Ovary (tissue), 7 donors: ENCODE measurements at regions not wholly inside any gene's neighbourhood (a gene's known extent, or its start where the extent isn't known, plus 50 kb on each side); places are given as distances from the start of the nearest gene placed in this dataset.
"Not testable (repeated sequence)": the region's sequence is repeated elsewhere in the genome, so short reads cannot be mapped to it uniquely, and the experiment has no call there.

Experiments used
- DNase-seq, 5 donors: peaks; one replicate each; pipeline ENCODE4 v3.0.0-alpha.2; 2019 to 2020
- H3K27ac ChIP-seq, 2 donors: fragments of 200-600 bp; one replicate each; pipeline versions ENCODE4 v1.5.1 to v1.8.0; 2019 to 2022
- H3K27me3 ChIP-seq: fragments of 200-600 bp; one replicate; pipeline ENCODE4 v1.8.0; 2022
- H3K36me3 ChIP-seq: fragments of 200-600 bp; sonication (generic); one replicate; pipeline ENCODE4 v1.5.1; 2019
- H3K4me1 ChIP-seq: one replicate; pipeline ENCODE4 v1.8.1; 2013; ENCODE audit warnings: mild to moderate bottlenecking, moderate library complexity; ENCODE audit not compliant: insufficient read depth
- H3K4me3 ChIP-seq: fragments of 200-600 bp; sonication (generic); one replicate; pipeline ENCODE4 v1.5.1; 2017
- H3K9me3 ChIP-seq, 2 donors: fragments of 200-600 bp in 1 of 2; sonication (generic) in 1 of 2; one replicate each; pipeline versions ENCODE4 v1.5.1 to v1.8.1; 2013 to 2019; ENCODE audit warnings: mild to moderate bottlenecking in 1 of 2, moderate library complexity in 1 of 2
- CTCF ChIP-seq, 3 donors: fragments of 450-650 bp in 2 of 3; fragments of 200-600 bp in 1 of 3; IDR thresholded peaks; one replicate each; pipeline versions ENCODE4 v1.5.1 to v1.8.0; 2016 to 2022; ENCODE audit warnings: antibody characterized with exemption in 3 of 3, mild to moderate bottlenecking in 1 of 3
- EP300 ChIP-seq: sonication (generic); formaldehyde crosslinking; IDR thresholded peaks from one replicate; pipeline ENCODE4 v1.6.1; 2017; ENCODE audit warnings: antibody characterized with exemption
- POLR2A ChIP-seq: fragments of 450-650 bp; IDR thresholded peaks from one replicate; pipeline ENCODE4 v1.6.1; 2017; ENCODE audit warnings: antibody characterized with exemption, mild to moderate bottlenecking, moderate library complexity
- WGBS, 3 donors: extraction: QIAGEN DNeasy Blood & Tissue Kit in 1 of 3; methylation state at CpG; one replicate each; pipeline versions ENCODE4 v1.1.5 to v1.1.7; 2013 to 2017; 5-methylcytosine and 5-hydroxymethylcytosine counted together
- intact Hi-C, 4 donors: fragments of 100-400 bp; cut with DNase I; formaldehyde crosslinking; loops; one replicate each; pipeline versions ENCODE4 v1.11.0 to v1.15.1; 2022 to 2023
- donor health status: DM: no; HTN: no; CAD: no; lungs with moderate emphysema.
- donor health status: DM: no; HTN: no; CAD: no.
- donor health status: Bipolar disorder and iron deficiency.
- donor health status: DM: no; HTN: no; CAD: no.
- donor health status: DM: yes; HTN: yes; CAD: no.

DNA sequence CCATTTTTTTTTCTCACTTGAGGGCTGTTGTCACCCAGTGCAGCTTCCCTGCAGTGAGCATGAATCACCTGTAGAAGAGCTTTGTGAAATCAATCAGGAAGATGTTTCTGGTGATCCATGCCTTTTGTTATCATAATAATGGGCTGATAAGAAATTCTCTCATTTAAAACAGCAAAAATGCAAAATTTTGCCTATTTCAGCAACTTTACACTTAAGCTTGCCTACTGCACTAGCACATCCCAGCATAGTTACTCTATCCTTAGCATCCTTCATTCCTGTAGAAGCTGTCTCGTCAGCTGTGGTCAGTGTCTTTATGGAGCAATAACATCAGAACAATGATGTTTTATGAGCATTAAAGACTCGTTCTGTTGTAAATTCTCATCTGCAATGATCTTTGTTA is 178.6 kb upstream of the ZNF804A start:
- intact Hi-C loops, result no loop called here
- Histone ChIP-seq H3K9me3 (no peaks in the 10 kb centered on the region), H3K4me3 (no peak overlapping the region), H3K27ac (no peak overlapping the region), H3K36me3 (no peaks in the 10 kb centered on the region), H3K27me3 (no peaks in the 10 kb centered on the region), H3K4me1 (no peaks in the 10 kb centered on the region)
- 62 to 69% (median 64%) methylated on average over 2 of the region's 2 CpGs for WGBS, 3 donors
- TF ChIP-seq EP300 (no peak), CTCF (IDR thresholded peaks at IDR 0.05) (no peak), POLR2A (no peak)
- no peak for DNase-seq

- H3K27me3 ChIP-seq, H3K9me3 ChIP-seq, H3K4me1 ChIP-seq, DNase-seq, H3K27ac ChIP-seq, H3K36me3 ChIP-seq, H3K4me3 ChIP-seq, intact Hi-C loops: not testable (repeated sequence)
- WGBS, 3 donors, result 89 to 90% (median 90%) methylated on average over 11 of the region's 11 CpGs
These were observed 176.9 kb upstream of the ZNF804A start for GRCh38 chr2:184421456-184421855.

GRCh38 chr2:184425083-184425482 is 173.2 kb upstream of the ZNF804A start:
- Histone ChIP-seq H3K27me3 (no peaks in the 10 kb centered on the region), H3K27ac (no peak overlapping the region), H3K9me3 (no peaks in the 10 kb centered on the region), H3K36me3 (no peaks in the 10 kb centered on the region), H3K4me3 (no peak overlapping the region), H3K4me1 (no peaks in the 10 kb centered on the region)
- TF ChIP-seq POLR2A (no peak), CTCF (IDR thresholded peaks at IDR 0.05) (no peak), EP300 (no peak)
- DNase-seq, result no peak
- 89 to 91% (median 89%) methylated on average over 2 of the region's 2 CpGs for WGBS, 3 donors
- intact Hi-C loops, result no loop called here

DNA sequence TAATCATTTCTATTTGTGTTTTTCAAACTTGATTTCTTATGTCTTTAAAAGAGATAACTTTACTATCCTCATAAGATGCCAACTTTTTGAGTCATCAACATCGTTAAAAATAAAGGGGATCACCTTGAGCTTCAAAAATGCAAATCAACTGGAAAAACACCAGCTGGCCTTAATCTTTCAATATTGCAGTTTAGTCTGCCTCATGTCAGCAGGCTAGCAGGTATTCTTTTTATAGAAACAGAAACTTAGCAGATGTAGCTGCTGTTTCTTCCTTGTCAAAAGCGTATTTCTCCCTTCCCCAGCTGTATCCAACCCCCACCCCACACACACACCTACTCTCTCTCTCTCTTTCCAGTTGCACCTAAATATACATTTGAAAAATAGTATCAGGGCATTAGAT is 154.1 kb upstream of the ZNF804A start:
- H3K9me3 ChIP-seq, result no peaks in the 10 kb centered on the region
- H3K4me3 ChIP-seq, result no peak overlapping the region
- TF ChIP-seq POLR2A (no peak), CTCF (IDR thresholded peaks at IDR 0.05) (no peak), EP300 (no peak)
- 6 to 20% (median 16%) methylated on average over 2 of the region's 2 CpGs for WGBS, 3 donors
- H3K27me3 ChIP-seq, result no peaks in the 10 kb centered on the region
- H3K36me3 ChIP-seq, result no peaks in the 10 kb centered on the region
- no peak for DNase-seq
- intact Hi-C loops, result no loop called here
- H3K4me1 ChIP-seq, result no peaks in the 10 kb centered on the region
- H3K27ac ChIP-seq, result no peak overlapping the region

- 74 to 76% (median 74%) methylated on average over 4 of the region's 4 CpGs for WGBS, 3 donors
- Histone ChIP-seq H3K27me3 (no peaks in the 10 kb centered on the region), H3K4me3 (no peak overlapping the region), H3K27ac (no peak overlapping the region), H3K36me3 (no peaks in the 10 kb centered on the region), H3K9me3 (no peaks in the 10 kb centered on the region), H3K4me1 (no peaks in the 10 kb centered on the region)
- intact Hi-C loops, result no loop called here
- no peak for DNase-seq
- no peak for TF ChIP-seq POLR2A
- no peak for TF ChIP-seq CTCF (IDR thresholded peaks at IDR 0.05)
- no peak for TF ChIP-seq EP300
These were observed 153.6 kb upstream of the ZNF804A start for GRCh38 chr2:184444623-184445223.
